GM21717 (cell line): ENCODE measurements at regions not wholly inside any gene's neighbourhood (a gene's known extent, or its start where the extent isn't known, plus 50 kb on each side); places are given as distances from the start of the nearest gene placed in this dataset.

Source experiments
- ATAC-seq: cut with Tn5 transposase; IDR thresholded peaks from one replicate; pipeline ENCODE4 v1.9.1; 2021; ENCODE audit warnings: mild to moderate bottlenecking, moderate library complexity; ENCODE audit not compliant: unreplicated experiment

DNA sequence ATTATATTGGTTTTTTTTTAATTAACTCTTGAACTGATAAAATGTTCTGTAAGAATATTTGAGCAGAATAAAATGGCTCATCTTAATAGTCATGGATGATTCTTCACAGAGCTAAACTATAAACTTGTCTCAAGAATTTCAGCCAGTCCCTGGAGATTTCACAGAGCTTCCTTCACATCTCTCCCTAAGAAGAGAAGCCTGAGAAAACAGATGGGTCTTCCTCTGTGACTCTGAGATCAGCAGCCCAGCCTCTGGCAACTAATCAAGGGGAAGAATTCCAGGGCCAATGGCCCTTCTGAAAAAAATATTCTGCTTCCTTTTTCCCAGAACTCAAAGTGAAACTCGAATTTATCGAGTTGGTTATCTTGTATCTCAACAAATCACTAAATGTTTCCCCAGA is 122.2 kb upstream of the ITGA1 start:
- no peak for ATAC-seq

DNA sequence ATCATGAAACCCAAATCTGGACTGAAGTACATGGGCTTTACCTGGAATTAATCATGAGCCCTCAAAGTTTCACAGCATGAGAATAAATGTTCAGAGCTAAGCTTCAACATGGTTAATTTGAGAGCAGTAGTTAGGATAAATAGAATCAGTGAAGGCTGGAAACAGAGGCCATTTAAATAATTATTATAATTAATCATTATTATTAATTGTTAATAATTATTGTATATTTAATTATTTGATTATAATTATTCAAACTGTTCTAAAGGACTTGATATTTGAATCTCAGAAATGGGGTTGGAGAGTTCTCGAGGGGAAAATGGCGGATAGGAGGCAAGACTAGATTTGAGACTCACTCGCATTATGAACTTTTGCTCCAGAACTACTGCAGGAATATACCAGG is 119.6 kb upstream of the ITGA1 start:
- ATAC-seq, result no peak

DNA sequence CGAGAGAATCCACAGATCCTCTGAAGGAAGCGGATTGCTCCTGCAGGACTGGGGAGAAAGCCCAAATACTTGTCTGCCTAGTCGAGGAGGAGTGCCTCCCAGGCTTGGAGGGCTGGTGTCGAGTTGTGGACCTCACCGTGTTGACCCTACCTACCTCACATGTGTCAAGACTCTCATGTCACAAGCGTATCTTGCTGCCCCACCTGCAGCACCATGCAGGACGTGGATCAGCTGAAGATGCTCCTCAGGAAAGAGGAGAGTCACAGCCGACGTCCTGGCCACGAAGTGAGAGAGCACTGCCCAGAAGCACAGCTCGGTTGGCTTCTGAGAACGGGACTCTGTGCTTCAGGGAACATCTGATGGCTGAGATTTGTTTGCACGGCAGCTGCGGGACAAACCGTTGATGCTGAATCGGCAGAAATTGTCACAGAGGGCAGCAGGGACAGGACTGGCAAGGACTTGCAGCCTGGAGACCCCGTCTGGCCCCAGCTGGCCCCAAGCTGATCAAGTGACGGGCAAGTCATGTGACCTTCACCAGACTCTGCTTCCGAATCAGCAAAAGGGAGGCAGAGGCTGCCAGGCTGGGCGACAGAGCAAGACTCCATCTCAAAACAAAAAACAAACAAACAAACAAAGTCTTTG is 119.1 kb upstream of the ITGA1 start:
- no peak for ATAC-seq

DNA sequence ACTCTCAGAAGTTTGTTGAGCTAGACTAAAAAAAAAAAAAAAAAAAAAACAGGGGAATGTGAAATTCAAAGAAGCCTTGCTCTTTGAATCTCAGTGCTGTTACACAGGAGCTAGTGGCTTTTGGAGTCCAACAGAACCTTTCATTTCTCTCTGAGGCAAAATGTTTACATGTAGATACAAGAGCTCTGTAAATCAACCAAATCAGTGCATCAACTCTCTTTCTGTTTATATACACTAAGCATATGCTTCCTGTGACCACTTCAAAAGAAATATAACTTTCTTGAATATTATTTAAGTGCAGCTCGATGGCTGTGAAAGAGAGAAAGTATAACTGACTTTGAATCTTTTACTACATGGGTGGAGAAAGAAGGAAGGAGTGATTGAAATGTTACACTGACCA is 115.3 kb upstream of the ITGA1 start:
- ATAC-seq, result no peak

DNA sequence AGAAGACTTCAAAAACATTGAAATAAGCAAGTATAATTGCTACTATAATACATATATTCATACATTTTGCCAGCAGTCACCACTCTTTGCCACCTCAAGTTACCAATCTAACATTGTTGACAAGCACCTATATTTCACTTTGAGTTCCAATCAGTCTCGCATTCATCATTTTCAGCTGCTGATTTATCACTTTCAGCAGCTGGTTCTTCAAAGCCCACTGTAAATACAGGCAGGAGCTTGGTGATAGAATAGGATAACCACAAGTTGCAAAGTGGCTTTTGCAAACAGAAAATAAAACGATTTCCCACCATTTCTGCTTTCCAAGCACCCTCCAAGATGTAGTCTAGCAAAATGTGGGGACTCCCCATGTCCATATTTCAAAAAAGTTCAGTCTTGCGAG is 114.2 kb upstream of the ITGA1 start:
- ATAC-seq, result no peak

DNA sequence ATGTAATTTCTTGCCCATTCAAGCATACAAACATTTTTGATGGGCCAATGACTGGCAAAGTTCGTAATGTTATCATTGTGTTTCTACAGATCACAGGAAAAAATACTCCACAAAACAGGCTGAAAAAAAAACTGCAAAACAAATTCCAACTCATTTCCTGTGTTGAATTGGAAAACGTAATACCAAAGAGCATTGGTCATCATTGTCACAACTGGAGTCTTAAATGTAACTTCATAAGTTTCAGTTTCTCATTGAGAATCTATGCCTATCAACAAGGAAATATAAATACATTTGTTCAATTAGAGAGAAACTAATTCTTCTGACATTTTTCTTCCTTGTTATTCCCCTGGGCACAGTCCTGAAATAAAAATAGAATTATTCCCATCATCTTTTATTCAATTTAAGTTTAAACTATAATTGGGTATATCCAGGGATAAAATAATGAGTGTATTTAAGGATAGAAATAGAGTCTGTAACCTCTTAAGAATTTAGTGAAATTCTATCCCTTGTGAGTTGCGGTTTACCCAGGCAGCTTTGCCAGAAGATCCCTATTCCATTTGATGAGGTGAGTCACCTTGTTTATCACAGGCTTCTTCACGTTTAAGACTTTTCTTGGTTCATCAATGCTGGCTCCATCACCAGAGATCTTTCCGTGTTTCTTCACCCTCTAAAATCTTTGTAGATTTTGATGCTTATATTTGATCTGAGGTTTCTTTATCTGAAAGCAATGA is 112.7 kb upstream of the ITGA1 start:
- no peak for ATAC-seq

DNA sequence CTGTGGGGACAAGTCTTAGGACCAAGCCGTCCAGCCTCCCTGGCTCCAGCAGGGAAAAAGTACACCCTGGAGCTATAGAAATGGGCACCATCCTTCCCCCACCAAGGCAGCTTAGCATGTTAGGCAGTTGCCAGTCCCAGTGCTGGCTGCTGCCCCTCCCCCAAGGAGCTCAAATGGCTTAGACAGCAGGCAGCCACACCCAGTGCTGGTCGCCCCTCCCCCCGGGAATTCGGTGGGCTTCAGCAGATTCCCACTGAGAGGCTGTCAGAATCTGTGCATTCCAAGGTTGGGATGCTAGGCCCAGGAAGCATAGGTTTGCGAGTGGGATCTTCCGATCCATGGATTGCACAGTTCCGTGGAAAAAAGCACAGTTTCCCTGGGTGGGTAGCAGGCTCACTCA is 105.2 kb upstream of the ITGA1 start:
- ATAC-seq, result no peak

DNA sequence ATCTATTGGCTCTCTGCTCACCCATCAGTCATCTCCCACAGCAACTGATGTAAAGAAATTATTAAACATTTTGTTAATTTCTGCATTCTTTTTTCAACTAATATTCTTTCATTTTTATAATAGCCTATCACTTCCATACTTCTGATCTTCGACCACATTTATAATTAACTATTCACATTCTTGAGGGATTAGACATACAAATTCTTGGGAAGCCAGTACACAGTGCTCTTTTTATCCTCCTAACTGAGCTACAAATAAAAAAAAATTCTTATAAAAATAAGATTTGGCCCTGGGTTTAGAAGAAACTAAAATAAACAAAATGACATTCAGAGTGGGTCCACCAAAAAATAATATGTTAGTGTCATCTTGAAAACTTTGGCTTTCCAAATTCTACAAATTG is 103.7 kb upstream of the ITGA1 start:
- no peak for ATAC-seq

DNA sequence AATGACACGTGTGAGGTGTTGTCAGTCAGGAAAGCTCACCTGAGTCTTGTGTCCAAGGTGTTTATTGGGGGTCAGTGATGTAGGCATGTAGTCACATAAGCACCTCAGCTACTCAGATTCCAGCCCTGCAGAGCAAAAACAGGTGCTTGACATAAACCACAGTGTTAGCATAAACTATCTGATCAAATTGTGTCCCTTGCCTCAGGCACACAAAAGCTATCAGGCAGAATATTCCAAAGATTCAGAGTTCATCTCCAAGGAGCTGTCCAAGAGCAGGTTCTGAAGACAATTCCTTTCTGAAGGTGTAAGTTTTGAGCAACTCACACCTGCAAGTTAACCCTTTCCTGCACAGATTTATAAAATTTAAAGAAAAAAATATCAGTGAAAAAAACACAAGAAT is 102.2 kb upstream of the ITGA1 start:
- ATAC-seq, result no peak

DNA sequence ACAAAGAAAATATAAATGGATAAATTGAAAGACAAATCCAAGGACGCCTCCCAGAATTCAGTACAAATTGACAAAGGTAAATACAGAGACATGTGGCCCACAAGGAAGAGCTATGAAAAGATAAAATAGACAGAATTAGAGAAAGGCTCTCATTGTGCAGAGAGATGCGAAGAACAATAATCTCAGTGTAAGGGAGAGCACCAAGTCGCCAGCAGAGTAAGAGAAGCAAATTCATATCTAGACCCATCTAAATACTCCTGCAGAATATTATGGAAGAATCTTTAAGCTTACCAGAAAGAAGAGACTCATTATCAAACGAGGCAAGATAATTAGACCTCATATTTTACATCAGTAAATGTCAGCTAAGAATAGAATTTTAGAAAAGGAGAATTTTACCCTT is 101.7 kb upstream of the ITGA1 start:
- no peak for ATAC-seq

DNA sequence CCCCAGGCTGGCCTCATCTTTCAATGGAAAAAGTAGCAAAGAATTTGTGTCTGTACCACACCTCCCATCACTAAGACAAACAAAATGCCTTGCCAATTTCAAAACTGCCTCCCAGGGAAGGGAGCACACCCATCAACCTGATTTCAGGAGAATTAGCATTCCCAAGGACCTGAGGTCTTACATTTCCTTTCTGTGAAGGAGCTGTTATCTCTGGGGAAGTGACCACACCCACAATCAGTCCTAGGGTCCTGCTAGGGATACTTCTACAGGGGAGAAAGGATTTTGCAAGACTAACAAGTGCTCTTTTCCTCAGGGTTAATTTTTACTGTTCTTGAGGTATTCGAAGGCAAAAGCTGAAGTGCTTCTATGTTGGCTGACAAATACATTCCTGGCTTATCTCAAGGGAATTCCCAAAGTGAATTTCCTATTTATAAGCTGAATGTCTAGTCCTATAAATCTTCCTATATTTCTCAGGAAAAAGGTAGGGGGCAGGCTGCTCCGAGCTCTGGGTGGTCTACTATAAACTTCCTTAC is 97.4 kb upstream of the ITGA1 start:
- no peak for ATAC-seq

DNA sequence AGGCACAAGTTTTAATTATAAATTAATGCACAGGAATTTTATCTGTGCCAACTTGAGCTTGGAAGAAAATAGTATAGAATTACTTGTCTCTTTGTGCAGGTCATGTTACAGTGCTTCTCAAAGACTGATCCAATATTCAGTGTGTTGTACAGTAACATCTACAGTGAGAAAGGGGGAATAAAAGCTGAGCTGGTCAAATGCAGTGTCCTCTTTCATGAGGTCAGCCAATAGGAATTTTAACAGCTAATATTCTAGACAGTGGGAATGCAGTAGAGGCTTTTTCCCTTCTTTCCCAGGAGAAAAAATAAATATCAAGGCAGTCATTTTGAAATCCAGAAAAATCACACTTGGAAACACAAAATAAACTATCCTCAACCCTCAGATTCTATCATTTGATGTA is 95.7 kb upstream of the ITGA1 start:
- ATAC-seq, result no peak

DNA sequence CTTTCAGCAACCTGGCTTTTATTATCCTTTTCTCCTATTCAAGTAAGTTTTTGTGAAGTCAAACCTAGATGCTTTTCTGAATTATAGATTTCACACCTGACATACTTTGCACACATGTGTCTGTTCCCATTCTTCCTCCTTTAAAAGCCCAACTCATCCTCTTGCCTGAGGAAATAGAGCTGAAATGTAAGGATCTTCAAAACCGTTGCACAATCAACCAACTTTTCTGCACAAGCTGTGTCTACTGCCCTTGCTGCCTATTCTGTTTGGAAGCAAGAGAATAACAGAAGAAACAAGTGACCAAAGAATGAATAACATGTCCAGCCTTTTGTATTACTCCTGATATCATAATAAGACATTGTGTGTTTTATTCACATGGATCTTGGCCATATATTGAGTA is 95.1 kb upstream of the ITGA1 start:
- ATAC-seq, result no peak

DNA sequence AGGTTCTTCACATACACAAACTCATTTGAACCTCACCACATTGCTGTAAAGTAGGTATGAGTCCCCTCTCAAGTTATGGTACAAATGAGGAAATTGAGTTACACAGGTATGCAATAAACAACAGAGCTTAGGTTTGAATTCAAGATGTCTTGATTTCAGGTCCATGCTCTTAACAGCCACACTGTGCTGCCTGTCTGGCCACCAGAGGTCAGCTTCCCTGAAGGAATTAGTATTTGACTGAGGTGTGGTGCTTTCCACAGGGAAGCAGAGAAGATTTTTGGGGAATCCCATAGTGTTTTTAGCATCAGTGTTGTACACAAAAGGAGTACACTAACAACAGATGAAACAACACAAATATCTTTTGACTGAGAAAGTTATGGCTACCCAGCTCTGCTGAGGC is 94.4 kb upstream of the ITGA1 start:
- ATAC-seq, result no peak

DNA sequence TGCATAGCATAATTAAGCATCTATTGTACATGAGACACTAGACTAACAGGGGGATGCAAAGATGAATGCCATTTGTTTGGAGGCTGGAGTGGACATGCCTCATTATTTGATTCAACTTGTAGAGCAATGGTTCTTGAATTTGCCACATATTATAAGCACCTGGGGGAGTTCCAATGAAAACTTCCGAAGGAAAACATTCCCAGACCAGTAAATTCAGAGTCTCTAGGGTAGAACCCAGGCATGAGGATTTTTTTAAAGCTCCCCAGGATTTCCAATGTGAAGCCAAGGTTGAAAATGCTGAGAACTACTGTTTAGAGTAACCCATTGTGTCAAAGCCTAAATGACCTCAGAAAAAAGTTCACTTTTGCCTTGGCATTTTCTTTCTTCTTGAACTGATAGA is 93.9 kb upstream of the ITGA1 start:
- no peak for ATAC-seq

DNA sequence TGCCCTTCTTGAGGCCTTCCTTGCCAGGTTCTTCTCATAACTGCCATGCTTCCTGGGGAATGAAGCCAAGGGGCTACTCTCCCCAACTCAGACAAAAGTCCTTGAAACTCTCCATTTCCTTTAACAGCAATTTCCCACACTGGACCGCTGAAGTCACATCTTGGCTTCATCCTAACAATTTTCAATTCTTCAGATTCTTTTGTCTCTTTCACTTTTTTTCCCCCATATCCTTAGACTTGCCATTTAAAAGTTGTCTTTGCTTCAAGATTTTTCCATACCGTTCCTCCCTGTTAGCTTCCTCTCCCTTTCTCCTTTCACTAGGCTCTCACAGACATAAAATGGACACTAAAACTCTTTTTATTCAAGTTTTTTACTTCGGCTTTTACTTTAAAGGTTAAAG is 93.1 kb upstream of the ITGA1 start:
- no peak for ATAC-seq

DNA sequence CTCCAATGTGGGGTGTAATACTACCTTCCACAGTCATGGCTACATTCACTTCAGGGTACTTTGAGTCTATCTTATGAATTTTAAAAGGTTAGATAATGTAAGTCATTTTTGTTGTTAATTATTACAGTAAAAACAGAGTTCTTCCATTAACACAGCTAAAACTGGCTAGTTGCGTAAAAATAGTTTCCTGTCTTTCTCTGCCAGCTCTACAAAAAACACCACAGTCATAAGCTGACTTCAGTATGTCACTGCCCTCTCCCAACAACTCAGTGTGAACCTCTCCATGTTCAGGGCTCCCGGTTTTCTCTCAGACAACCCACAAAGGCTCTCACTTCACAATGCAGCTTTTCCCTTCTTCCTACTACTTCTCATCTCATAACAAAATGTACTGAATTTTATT is 84.8 kb upstream of the ITGA1 start:
- ATAC-seq, result no peak

DNA sequence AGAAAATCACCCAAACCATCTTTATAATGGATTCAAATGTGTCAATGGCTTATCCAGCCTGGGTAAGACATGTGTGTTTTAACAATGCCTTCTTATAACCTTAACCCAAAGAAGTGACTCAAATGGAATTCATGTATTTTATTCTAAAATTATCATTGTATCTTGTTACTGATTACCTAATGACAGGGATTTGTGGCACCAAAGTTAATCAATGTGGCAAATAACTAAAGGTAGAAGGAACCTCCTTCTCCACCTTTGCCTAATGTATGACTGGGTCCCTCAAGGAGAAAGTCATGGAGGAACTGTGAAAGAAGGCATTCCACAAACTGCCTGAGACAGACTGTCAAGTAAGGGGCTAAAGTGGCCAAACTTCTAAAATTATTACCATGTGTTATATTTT is 84.4 kb upstream of the ITGA1 start:
- no peak for ATAC-seq

DNA sequence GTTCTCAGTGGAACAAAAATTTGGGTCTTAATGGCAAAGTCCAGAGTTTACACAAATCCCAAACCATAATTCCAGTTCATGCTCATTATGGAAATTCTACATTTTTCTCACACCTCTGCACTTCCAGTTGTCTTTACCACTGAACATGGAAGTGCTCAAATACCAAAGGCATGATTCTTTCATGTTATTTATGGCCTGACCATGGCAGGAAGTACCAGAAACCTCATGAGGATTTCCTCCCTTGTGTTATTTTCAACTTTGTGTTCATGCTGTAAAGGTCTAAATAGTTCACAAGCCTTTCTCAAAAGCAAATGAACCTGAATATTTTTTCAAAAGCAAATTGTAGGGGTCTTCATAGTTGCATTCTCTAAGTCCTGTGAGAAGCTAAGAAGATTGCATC is 82.0 kb upstream of the ITGA1 start:
- no peak for ATAC-seq

DNA sequence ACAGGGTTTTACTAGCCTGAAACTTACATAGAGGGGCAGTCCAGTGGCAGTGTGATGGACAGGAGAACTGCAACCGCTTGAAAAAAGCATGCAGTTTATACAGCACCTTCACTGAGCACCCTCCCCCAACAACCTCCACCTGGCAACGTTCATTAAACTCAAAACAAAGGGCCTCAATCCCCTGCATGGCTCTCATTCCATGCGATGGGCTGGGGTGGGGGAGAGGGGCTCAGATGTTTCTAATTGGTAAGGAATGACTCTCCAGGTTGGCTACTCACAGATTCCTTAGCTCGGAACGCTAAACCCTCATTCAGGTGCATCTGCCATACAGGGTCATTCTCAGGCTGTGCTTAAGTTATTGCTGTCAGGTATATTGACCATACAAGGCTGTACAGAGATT is 80.9 kb upstream of the ITGA1 start:
- ATAC-seq, result no peak

DNA sequence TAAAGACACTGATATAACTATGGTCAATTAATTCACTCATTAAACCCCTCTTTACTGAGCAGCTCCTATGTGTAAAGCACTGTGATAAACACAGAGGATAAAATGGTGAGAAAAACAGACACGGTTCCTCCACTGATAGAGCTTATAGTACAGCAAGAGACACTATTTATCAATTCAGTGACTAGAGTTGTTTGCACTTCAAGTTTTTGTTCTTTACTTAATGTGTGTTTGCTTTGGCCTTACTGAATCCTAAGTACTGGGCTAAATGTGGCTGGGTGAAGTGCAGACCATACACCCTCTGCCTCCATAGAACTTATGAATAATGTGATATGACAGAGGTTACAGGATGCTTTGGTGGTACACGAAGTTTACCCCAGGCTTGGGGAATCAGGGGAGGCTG is 80.1 kb upstream of the ITGA1 start:
- ATAC-seq, result no peak

DNA sequence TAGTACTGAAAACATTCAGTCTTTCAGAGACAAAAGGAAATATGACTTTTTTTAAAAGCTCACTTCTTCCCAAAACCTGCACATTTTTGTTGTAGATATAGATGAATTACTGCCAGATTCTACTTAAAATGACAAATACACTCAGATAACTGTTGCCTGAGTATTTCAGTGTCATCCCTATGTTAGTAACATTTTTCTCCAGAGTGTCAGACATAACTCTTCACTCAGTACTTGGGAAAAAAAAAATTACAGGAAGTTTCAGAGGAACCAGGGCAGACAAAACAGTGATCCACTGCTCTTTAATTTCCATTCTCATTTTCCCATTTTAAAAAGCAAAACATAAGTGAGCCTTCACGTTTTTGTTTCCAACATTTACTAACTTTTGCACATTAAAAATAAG is 79.3 kb upstream of the ITGA1 start:
- ATAC-seq, result no peak
